Endothelial cell of umbilical vein (primary cell): ENCODE measurements at regions not wholly inside any gene's neighbourhood (a gene's known extent, or its start where the extent isn't known, plus 50 kb on each side); places are given as distances from the start of the nearest gene placed in this dataset.

ENCODE experiments used
- BruUV-seq: library from RNA; stranded (reverse); fragments of 400-500 nt; replicated peaks from 2 replicates; lab custom pipeline; 2021; lab: Mats Ljungman, UMichigan
- CTCF ChIA-PET: fragments of 300-600, 350-600 bp; sonication (Branson Sonifier 250); formaldehyde crosslinking; loops from one replicate; lab custom pipeline; 2021; ENCODE audit warnings: antibody characterized with exemption, inconsistent platforms; lab: Charles Lee
- POLR2A ChIA-PET: fragments of 300-600, 350-600 bp; sonication (Branson Sonifier 250); formaldehyde crosslinking; loops from one replicate; lab custom pipeline; 2021; ENCODE audit warnings: antibody characterized with exemption, inconsistent platforms; lab: Charles Lee
- DNase-seq: peaks from one replicate; pipeline ENCODE4 v3.0.0-alpha.2; 2011; ENCODE audit warnings: low read depth, low spot score
- FAIRE-seq: peaks from 2 replicates; lab custom pipeline; 2011; peaks lifted over from hg19 to GRCh38; lab: Jason Lieb, UNC
- H2AFZ ChIP-seq: 2 replicates; pipeline ENCODE4 v1.6.0; 2012; ENCODE audit warnings: low read depth, low read length, control low read depth, inconsistent platforms
- H3K27ac ChIP-seq: 2 replicates; pipeline ENCODE4 v1.5.1; 2011; ENCODE audit warnings: low read depth, mild to moderate bottlenecking, control low read depth, low read length, moderate library complexity; ENCODE audit not compliant: insufficient read depth
- H3K27me3 ChIP-seq, 2 experiments: 2 replicates each; pipeline versions ENCODE4 v1.6.0 to v1.6.1; 2011; ENCODE audit warnings: low read length in 2 of 2, mixed read lengths in 1 of 2; ENCODE audit not compliant: control insufficient read depth in 2 of 2, insufficient read depth in 2 of 2
- H3K36me3 ChIP-seq, 2 experiments: 2 replicates in 1 of 2; 3 replicates in 1 of 2; pipeline ENCODE4 v1.5.1; 2011; ENCODE audit warnings: low read length in 2 of 2, mild to moderate bottlenecking in 1 of 2, moderate library complexity in 1 of 2; ENCODE audit not compliant: control insufficient read depth in 2 of 2, insufficient read depth in 2 of 2; ENCODE audit errors: extremely low read depth in 1 of 2
- H3K4me1 ChIP-seq: 3 replicates; pipeline ENCODE4 v1.5.1; 2011; ENCODE audit warnings: mild to moderate bottlenecking, low read length; ENCODE audit not compliant: control insufficient read depth, insufficient read depth; ENCODE audit errors: extremely low read depth
- H3K4me2 ChIP-seq: 2 replicates; pipeline ENCODE4 v1.6.1; 2011; ENCODE audit warnings: low read length, control low read depth, mixed read lengths; ENCODE audit not compliant: insufficient read depth
- H3K4me3 ChIP-seq, 3 experiments: fragments of 200-600 bp in 1 of 3; sonication (generic), shearing (Covaris generic) in 1 of 3; replicated peaks in 1 of 3; 2 replicates each; pipeline ENCODE4 v1.5.1; 2011 to 2016; ENCODE audit warnings: control low read depth in 3 of 3, low read length in 3 of 3, mild to moderate bottlenecking in 2 of 3, inconsistent platforms in 1 of 3, low read depth in 1 of 3, moderate library complexity in 1 of 3; ENCODE audit not compliant: insufficient read depth in 1 of 3
- H3K79me2 ChIP-seq: 2 replicates; pipeline ENCODE4 v1.6.0; 2012; ENCODE audit warnings: low read length, inconsistent platforms; ENCODE audit not compliant: control insufficient read depth, insufficient read depth
- H3K9ac ChIP-seq: replicated peaks from 2 replicates; pipeline ENCODE3; 2011; ENCODE audit warnings: low read length, control low read depth; ENCODE audit not compliant: insufficient read depth; ENCODE audit errors: extremely low read depth
- H3K9me1 ChIP-seq: replicated peaks from 3 replicates; pipeline ENCODE4 v1.6.0; 2011; ENCODE audit warnings: mild to moderate bottlenecking, low read length; ENCODE audit not compliant: control insufficient read depth, insufficient read depth; ENCODE audit errors: extremely low read depth
- H3K9me3 ChIP-seq: replicated peaks from 2 replicates; pipeline ENCODE4 v1.5.1; 2012; ENCODE audit warnings: low read length, inconsistent platforms; ENCODE audit not compliant: control insufficient read depth, insufficient read depth
- H4K20me1 ChIP-seq: replicated peaks from 2 replicates; pipeline ENCODE3; 2011; ENCODE audit warnings: mild to moderate bottlenecking, low read length; ENCODE audit not compliant: control insufficient read depth, insufficient read depth; ENCODE audit errors: extremely low read depth
- EZH2 ChIP-seq: IDR thresholded peaks from 2 replicates; pipeline ENCODE4 v1.6.1; 2012; ENCODE audit warnings: borderline replicate concordance, low read depth, mild to moderate bottlenecking, moderate library complexity, low read length, inconsistent platforms; ENCODE audit not compliant: severe bottlenecking
- FOS ChIP-seq: IDR thresholded peaks from 2 replicates; pipeline ENCODE4 v1.6.1; 2011; ENCODE audit warnings: mild to moderate bottlenecking, low read length, moderate library complexity, borderline replicate concordance; ENCODE audit not compliant: insufficient read depth
- GATA2 ChIP-seq: IDR thresholded peaks from 2 replicates; pipeline ENCODE4 v1.7.0; 2011; ENCODE audit warnings: low read depth, mild to moderate bottlenecking, moderate library complexity, mixed read lengths, low read length; ENCODE audit not compliant: insufficient read length, insufficient read depth
- JUN ChIP-seq: IDR thresholded peaks from 2 replicates; pipeline ENCODE4 v1.6.1; 2011; ENCODE audit warnings: borderline replicate concordance, low read depth; ENCODE audit not compliant: insufficient read length, insufficient read depth
- MYC ChIP-seq: IDR thresholded peaks from one replicate; pipeline ENCODE4 v1.6.1; 2011; ENCODE audit warnings: mild to moderate bottlenecking, low read depth, low read length
- POLR2A ChIP-seq: IDR thresholded peaks from 2 replicates; pipeline ENCODE4 v1.6.1; 2012; ENCODE audit warnings: low read depth, mild to moderate bottlenecking, control low read depth, low read length
- POLR2AphosphoS5 ChIP-seq: IDR thresholded peaks from 2 replicates; pipeline ENCODE4 v1.6.1; 2012; ENCODE audit warnings: low read depth, mild to moderate bottlenecking, control low read depth, low read length, moderate library complexity; ENCODE audit not compliant: insufficient read depth
- dilution Hi-C: fragments of 300-500 bp; cut with MboI; formaldehyde crosslinking; loops from one replicate; pipeline ENCODE4 v1.15.0; 2019; ENCODE audit warnings: low sequenced_read_pairs; ENCODE audit not compliant: extremely low pct_ligation_motif_present
- intact Hi-C: fragments of 100-400 bp; cut with micrococcal nuclease; formaldehyde crosslinking; loops from one replicate; pipeline ENCODE4 v1.10.0; 2022
- TF ChIP-seq, protein P1 (sequence below), 2 donors: IDR thresholded peaks; 1 replicate in 1 of 2; 2 replicates in 1 of 2; pipeline ENCODE4 v1.5.1; 2011; ENCODE audit warnings: low read length in 2 of 2, mild to moderate bottlenecking in 2 of 2, moderate library complexity in 2 of 2, control low read depth in 1 of 2, inconsistent platforms in 1 of 2, low read depth in 1 of 2; ENCODE audit not compliant: insufficient read depth in 1 of 2; ENCODE audit errors: extremely low read depth in 1 of 2
- TF ChIP-seq, protein P2 (sequence below): IDR thresholded peaks from 2 replicates; pipeline ENCODE4 v1.6.1; 2011; ENCODE audit not compliant: insufficient read depth, insufficient read length

DNA sequence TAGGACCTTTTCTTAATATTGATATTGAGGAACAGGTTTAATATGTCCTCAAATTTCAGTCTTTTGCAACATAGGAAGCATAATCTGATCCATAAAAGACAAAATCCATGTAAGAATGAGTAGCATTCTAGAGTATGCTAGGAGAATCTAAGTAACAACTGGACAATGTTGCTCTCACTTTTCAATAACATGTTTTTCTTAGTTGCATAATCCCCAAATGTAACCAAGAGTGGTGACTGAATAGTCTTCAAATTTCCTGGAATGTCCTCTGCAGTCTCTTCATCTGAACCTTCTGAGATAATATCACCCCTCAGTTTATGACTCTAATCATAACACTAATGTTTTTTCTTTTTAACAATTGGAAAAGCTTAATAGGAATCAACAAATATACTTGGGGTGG lies 110.0 kb upstream of the ZEB2 start:
- no TSS peak for BruUV-seq
- intact Hi-C loops (no loop called here), dilution Hi-C loops (no loop called here)
- H2AFZ ChIP-seq: no peak overlapping the region
- TF ChIP-seq, protein P1, sequence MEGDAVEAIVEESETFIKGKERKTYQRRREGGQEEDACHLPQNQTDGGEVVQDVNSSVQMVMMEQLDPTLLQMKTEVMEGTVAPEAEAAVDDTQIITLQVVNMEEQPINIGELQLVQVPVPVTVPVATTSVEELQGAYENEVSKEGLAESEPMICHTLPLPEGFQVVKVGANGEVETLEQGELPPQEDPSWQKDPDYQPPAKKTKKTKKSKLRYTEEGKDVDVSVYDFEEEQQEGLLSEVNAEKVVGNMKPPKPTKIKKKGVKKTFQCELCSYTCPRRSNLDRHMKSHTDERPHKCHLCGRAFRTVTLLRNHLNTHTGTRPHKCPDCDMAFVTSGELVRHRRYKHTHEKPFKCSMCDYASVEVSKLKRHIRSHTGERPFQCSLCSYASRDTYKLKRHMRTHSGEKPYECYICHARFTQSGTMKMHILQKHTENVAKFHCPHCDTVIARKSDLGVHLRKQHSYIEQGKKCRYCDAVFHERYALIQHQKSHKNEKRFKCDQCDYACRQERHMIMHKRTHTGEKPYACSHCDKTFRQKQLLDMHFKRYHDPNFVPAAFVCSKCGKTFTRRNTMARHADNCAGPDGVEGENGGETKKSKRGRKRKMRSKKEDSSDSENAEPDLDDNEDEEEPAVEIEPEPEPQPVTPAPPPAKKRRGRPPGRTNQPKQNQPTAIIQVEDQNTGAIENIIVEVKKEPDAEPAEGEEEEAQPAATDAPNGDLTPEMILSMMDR (IDR thresholded peaks at IDR 0.05; ENCODE audit: extremely low read depth in 1 of 2, insufficient read depth in 1 of 2, low read depth in 1 of 2, low read length in 2 of 2): no peak
- TF ChIP-seq, protein P2, sequence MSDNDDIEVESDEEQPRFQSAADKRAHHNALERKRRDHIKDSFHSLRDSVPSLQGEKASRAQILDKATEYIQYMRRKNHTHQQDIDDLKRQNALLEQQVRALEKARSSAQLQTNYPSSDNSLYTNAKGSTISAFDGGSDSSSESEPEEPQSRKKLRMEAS: no peak
- TF ChIP-seq EZH2: no peak
- H3K4me1 ChIP-seq: no peaks in the 10 kb centered on the region
- no peak overlapping the region for H3K4me3 ChIP-seq
- no peaks in the 10 kb centered on the region for H3K79me2 ChIP-seq
- no peak overlapping the region for H3K9ac ChIP-seq
- POLR2A ChIA-PET: no interaction called here
- no peak overlapping the region for H3K27ac ChIP-seq
- no peak overlapping the region for H3K4me2 ChIP-seq
- no peaks in the 10 kb centered on the region for H3K9me3 ChIP-seq
- H3K27me3 ChIP-seq: no peaks in the 10 kb centered on the region
- CTCF ChIA-PET: no interaction called here
- no peaks in the 10 kb centered on the region for H3K36me3 ChIP-seq
- FAIRE-seq (no peak), DNase-seq (no peak)
- H3K9me1 ChIP-seq: no peaks in the 10 kb centered on the region
- H4K20me1 ChIP-seq: no peaks in the 10 kb centered on the region

DNA sequence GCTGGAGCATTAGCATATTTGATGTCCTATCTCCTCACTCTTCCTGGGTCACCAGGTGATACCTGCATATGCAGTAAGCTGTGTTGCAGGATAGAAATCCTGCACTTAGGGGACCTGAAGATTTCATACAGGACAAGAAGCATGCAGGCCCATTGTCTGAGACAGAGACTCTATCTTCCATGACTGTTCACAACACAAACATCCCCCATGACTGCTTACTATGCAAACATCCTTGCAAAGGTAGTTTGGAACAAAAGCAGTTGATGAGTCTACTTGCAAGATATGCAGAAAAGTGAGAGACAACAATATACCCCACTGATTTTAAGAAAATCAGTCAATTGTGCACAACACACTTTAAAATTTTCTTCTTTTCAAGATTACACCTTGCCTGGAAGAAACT lies 108.6 kb upstream of the ZEB2 start:
- DNase-seq (no peak), FAIRE-seq (no peak)
- dilution Hi-C loops: no loop called here
- TF ChIP-seq MYC: no peak
- TF ChIP-seq, protein P1 (IDR thresholded peaks at IDR 0.05; ENCODE audit: extremely low read depth in 1 of 2, insufficient read depth in 1 of 2, low read depth in 1 of 2, low read length in 2 of 2): no peak
- TF ChIP-seq, protein P2: no peak
- no peak for TF ChIP-seq POLR2A
- no peak for TF ChIP-seq GATA2
- TF ChIP-seq JUN: no peak
- no peak for TF ChIP-seq FOS
- no peak for TF ChIP-seq POLR2AphosphoS5
- TF ChIP-seq EZH2: no peak
- intact Hi-C loops: no loop called here
- Histone ChIP-seq H3K9me3 (no peaks in the 10 kb centered on the region), H3K79me2 (no peaks in the 10 kb centered on the region), H3K9me1 (no peaks in the 10 kb centered on the region), H4K20me1 (no peaks in the 10 kb centered on the region), H3K36me3 (no peaks in the 10 kb centered on the region), H3K27ac (no peak overlapping the region), H2AFZ (no peak overlapping the region), H3K4me1 (no peaks in the 10 kb centered on the region), H3K4me2 (no peak overlapping the region), H3K4me3 (no peak overlapping the region), H3K27me3 (no peaks in the 10 kb centered on the region), H3K9ac (no peak overlapping the region)
- CTCF ChIA-PET: no interaction called here
- POLR2A ChIA-PET: no interaction called here
- no TSS peak for BruUV-seq
